ENCODE measurements at regions not wholly inside any gene's neighbourhood (a gene's known extent, or its start where the extent isn't known, plus 50 kb on each side); places are given as distances from the start of the nearest gene placed in this dataset.

DNA sequence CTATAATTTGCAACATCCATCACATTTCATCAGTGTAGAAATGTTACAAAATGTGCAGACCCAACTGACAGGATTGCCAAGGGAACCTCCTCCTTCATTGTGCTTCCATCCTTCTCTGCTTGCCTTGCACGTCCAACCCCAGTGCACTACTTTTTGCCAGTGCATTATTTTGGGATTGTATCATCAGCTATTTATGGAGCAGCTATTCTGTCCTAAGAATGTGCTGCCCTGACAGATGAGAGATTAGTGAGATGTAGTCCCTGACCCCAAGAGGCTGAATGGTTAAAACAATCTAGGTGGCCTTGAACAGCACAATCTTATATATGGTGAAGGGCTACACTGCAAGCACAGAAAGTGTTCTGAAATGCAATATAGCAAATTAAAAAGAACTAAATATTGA is 935.8 kb downstream of the IGSF11 start:
- TF ChIP-seq, protein P1, sequence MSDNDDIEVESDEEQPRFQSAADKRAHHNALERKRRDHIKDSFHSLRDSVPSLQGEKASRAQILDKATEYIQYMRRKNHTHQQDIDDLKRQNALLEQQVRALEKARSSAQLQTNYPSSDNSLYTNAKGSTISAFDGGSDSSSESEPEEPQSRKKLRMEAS (IDR thresholded peaks at IDR 0.05), result no peak
- TF ChIP-seq, protein P2, sequence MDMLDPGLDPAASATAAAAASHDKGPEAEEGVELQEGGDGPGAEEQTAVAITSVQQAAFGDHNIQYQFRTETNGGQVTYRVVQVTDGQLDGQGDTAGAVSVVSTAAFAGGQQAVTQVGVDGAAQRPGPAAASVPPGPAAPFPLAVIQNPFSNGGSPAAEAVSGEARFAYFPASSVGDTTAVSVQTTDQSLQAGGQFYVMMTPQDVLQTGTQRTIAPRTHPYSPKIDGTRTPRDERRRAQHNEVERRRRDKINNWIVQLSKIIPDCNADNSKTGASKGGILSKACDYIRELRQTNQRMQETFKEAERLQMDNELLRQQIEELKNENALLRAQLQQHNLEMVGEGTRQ (IDR thresholded peaks at IDR 0.05; ENCODE audit: low read length), result no peak
- TF ChIP-seq, protein P3, sequence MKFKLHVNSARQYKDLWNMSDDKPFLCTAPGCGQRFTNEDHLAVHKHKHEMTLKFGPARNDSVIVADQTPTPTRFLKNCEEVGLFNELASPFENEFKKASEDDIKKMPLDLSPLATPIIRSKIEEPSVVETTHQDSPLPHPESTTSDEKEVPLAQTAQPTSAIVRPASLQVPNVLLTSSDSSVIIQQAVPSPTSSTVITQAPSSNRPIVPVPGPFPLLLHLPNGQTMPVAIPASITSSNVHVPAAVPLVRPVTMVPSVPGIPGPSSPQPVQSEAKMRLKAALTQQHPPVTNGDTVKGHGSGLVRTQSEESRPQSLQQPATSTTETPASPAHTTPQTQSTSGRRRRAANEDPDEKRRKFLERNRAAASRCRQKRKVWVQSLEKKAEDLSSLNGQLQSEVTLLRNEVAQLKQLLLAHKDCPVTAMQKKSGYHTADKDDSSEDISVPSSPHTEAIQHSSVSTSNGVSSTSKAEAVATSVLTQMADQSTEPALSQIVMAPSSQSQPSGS (IDR thresholded peaks at IDR 0.05; ENCODE audit: low read length), result no peak
- TF ChIP-seq PHF8 (conservative IDR thresholded peaks at IDR 0.05; ENCODE audit: low read depth, low read length) (no peak), RXRA (IDR thresholded peaks at IDR 0.05; ENCODE audit: insufficient read depth, low read depth, low read length) (no peak), CBX5 (IDR thresholded peaks at IDR 0.05; ENCODE audit: low read depth, low read length) (no peak), TBP (IDR thresholded peaks at IDR 0.05; ENCODE audit: low read depth, low read length) (no peak), CEBPB (IDR thresholded peaks at IDR 0.05; ENCODE audit: low read depth, low read length) (no peak), MAFK (IDR thresholded peaks at IDR 0.05; ENCODE audit: low read depth, low read length) (no peak), CREB1 (IDR thresholded peaks at IDR 0.05) (no peak), KDM1A (IDR thresholded peaks at IDR 0.05; ENCODE audit: borderline replicate concordance, low read length) (no peak), RAD21 (IDR thresholded peaks at IDR 0.05 in 1 of 2, conservative IDR thresholded peaks at IDR 0.05 in 1 of 2; ENCODE audit: low read depth in 2 of 2, low read length in 2 of 2) (no peak)
- TF ChIP-seq, protein P4, sequence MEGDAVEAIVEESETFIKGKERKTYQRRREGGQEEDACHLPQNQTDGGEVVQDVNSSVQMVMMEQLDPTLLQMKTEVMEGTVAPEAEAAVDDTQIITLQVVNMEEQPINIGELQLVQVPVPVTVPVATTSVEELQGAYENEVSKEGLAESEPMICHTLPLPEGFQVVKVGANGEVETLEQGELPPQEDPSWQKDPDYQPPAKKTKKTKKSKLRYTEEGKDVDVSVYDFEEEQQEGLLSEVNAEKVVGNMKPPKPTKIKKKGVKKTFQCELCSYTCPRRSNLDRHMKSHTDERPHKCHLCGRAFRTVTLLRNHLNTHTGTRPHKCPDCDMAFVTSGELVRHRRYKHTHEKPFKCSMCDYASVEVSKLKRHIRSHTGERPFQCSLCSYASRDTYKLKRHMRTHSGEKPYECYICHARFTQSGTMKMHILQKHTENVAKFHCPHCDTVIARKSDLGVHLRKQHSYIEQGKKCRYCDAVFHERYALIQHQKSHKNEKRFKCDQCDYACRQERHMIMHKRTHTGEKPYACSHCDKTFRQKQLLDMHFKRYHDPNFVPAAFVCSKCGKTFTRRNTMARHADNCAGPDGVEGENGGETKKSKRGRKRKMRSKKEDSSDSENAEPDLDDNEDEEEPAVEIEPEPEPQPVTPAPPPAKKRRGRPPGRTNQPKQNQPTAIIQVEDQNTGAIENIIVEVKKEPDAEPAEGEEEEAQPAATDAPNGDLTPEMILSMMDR (IDR thresholded peaks at IDR 0.05; ENCODE audit: control extremely low read depth in 1 of 3, insufficient read depth in 1 of 3, low read depth in 1 of 3, low read length in 3 of 3), result no peak
- TF ChIP-seq, protein P5, sequence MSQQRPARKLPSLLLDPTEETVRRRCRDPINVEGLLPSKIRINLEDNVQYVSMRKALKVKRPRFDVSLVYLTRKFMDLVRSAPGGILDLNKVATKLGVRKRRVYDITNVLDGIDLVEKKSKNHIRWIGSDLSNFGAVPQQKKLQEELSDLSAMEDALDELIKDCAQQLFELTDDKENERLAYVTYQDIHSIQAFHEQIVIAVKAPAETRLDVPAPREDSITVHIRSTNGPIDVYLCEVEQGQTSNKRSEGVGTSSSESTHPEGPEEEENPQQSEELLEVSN (IDR thresholded peaks at IDR 0.05), result no peak
